H9 (cell line): ENCODE measurements at regions not wholly inside any gene's neighbourhood (a gene's known extent, or its start where the extent isn't known, plus 50 kb on each side); places are given as distances from the start of the nearest gene placed in this dataset.

ENCODE experiments used
- DNase-seq: peaks from one replicate; pipeline ENCODE4 v3.0.0-alpha.2; 2017
- H2AFZ ChIP-seq: one replicate; pipeline ENCODE4 v1.6.1; 2013; ENCODE audit warnings: mild to moderate bottlenecking, low read length, control low read depth, moderate library complexity
- H2AK5ac ChIP-seq: 2 replicates; pipeline ENCODE4 v1.6.1; 2013; ENCODE audit warnings: low read length, control low read depth, mixed read lengths; ENCODE audit not compliant: insufficient read length
- H2BK120ac ChIP-seq: one replicate; pipeline ENCODE4 v1.6.1; 2013; ENCODE audit warnings: low read depth, mild to moderate bottlenecking, low read length, control low read depth, inconsistent platforms; ENCODE audit not compliant: poor library complexity, severe bottlenecking
- H2BK12ac ChIP-seq: 2 replicates; pipeline ENCODE4 v1.6.1; 2013; ENCODE audit warnings: low read length, control low read depth, mixed read lengths, low read depth; ENCODE audit not compliant: insufficient read length
- H2BK15ac ChIP-seq: 2 replicates; pipeline ENCODE4 v1.6.1; 2013; ENCODE audit warnings: low read depth, low read length, control low read depth
- H2BK20ac ChIP-seq: one replicate; pipeline ENCODE4 v1.6.1; 2013; ENCODE audit warnings: low read depth, mild to moderate bottlenecking, low read length, control low read depth, inconsistent platforms; ENCODE audit not compliant: poor library complexity, severe bottlenecking
- H2BK5ac ChIP-seq: 2 replicates; pipeline ENCODE4 v1.6.1; 2013; ENCODE audit warnings: low read length, control low read depth, mixed read lengths; ENCODE audit not compliant: insufficient read length
- H3K14ac ChIP-seq: 2 replicates; pipeline ENCODE4 v1.6.1; 2013; ENCODE audit warnings: low read length, control low read depth; ENCODE audit not compliant: insufficient read depth
- H3K18ac ChIP-seq: 2 replicates; pipeline ENCODE4 v1.6.1; 2013; ENCODE audit warnings: low read depth, mild to moderate bottlenecking, mixed read lengths, low read length, control low read depth; ENCODE audit not compliant: insufficient read length
- H3K23ac ChIP-seq: 2 replicates; pipeline ENCODE4 v1.6.1; 2013; ENCODE audit warnings: low read length, control low read depth, mixed read lengths, low read depth; ENCODE audit not compliant: insufficient read length
- H3K23me2 ChIP-seq: 2 replicates; pipeline ENCODE4 v1.6.1; 2013; ENCODE audit warnings: low read depth, mild to moderate bottlenecking, mixed read lengths, low read length, control low read depth; ENCODE audit not compliant: insufficient read length, poor library complexity, severe bottlenecking
- H3K27ac ChIP-seq: 2 replicates; pipeline ENCODE4 v1.5.1; 2013; ENCODE audit warnings: low read length, control low read depth, mixed read lengths, low read depth; ENCODE audit not compliant: insufficient read length
- H3K27me3 ChIP-seq: 2 replicates; pipeline ENCODE4 v1.6.1; 2013; ENCODE audit warnings: low read length, control low read depth, inconsistent platforms; ENCODE audit not compliant: insufficient read depth
- H3K4ac ChIP-seq: 2 replicates; pipeline ENCODE4 v1.6.1; 2013; ENCODE audit warnings: low read depth, mild to moderate bottlenecking, control low read depth, inconsistent platforms, low read length, moderate library complexity
- H3K4me1 ChIP-seq: 2 replicates; pipeline ENCODE4 v1.6.1; 2013; ENCODE audit warnings: low read length, control low read depth, inconsistent platforms; ENCODE audit not compliant: insufficient read depth
- H3K4me2 ChIP-seq: 2 replicates; pipeline ENCODE4 v1.6.1; 2013; ENCODE audit warnings: low read length, control low read depth, mixed read lengths; ENCODE audit not compliant: insufficient read length, insufficient read depth
- H3K56ac ChIP-seq: 2 replicates; pipeline ENCODE4 v1.6.1; 2013; ENCODE audit warnings: low read depth, mild to moderate bottlenecking, mixed read lengths, low read length, control low read depth; ENCODE audit not compliant: insufficient read length
- H3K79me1 ChIP-seq: 2 replicates; pipeline ENCODE4 v1.6.1; 2013; ENCODE audit warnings: low read depth, mild to moderate bottlenecking, moderate library complexity, low read length, control low read depth, inconsistent platforms; ENCODE audit not compliant: insufficient read depth, poor library complexity, severe bottlenecking
- H3K79me2 ChIP-seq: 2 replicates; pipeline ENCODE4 v1.6.1; 2013; ENCODE audit warnings: low read length, control low read depth, inconsistent platforms; ENCODE audit not compliant: insufficient read depth
- H3K9ac ChIP-seq: 2 replicates; pipeline ENCODE4 v1.6.1; 2013; ENCODE audit warnings: low read length, control low read depth, mixed read lengths; ENCODE audit not compliant: insufficient read length; ENCODE audit errors: extremely low read depth
- H3K9me3 ChIP-seq: one replicate; pipeline ENCODE4 v1.6.1; 2013; ENCODE audit warnings: low read depth, low read length, inconsistent platforms; ENCODE audit not compliant: control insufficient read depth
- H3T11ph ChIP-seq: one replicate; pipeline ENCODE4 v1.6.1; 2013; ENCODE audit warnings: mild to moderate bottlenecking, low read length, control low read depth, inconsistent platforms
- H4K20me1 ChIP-seq: one replicate; pipeline ENCODE4 v1.6.1; 2013; ENCODE audit not compliant: control insufficient read depth, insufficient read length, insufficient read depth
- H4K5ac ChIP-seq: 2 replicates; pipeline ENCODE4 v1.6.1; 2013; ENCODE audit warnings: low read depth, mild to moderate bottlenecking, mixed read lengths, low read length, control low read depth; ENCODE audit not compliant: insufficient read length
- H4K8ac ChIP-seq: replicated peaks from 2 replicates; pipeline ENCODE4 v1.6.1; 2013; ENCODE audit warnings: low read length, control low read depth, mixed read lengths, low read depth; ENCODE audit not compliant: insufficient read length
- H4K91ac ChIP-seq: 2 replicates; pipeline ENCODE4 v1.6.1; 2013; ENCODE audit warnings: low read depth, mild to moderate bottlenecking, moderate library complexity, mixed read lengths, low read length, control low read depth; ENCODE audit not compliant: insufficient read length
- H3K27ac Mint-ChIP-seq, 3 experiments: 2 replicates in 2 of 3; 3 replicates in 1 of 3; pipeline ENCODE4 v1.8.0; 2020 to 2021; ENCODE audit warnings: mixed read lengths in 3 of 3, mild to moderate bottlenecking in 1 of 3, moderate library complexity in 1 of 3
- H3K27me3 Mint-ChIP-seq: 2 replicates; pipeline ENCODE4 v1.8.0; 2021; ENCODE audit warnings: low read depth, mild to moderate bottlenecking, moderate library complexity, mixed read lengths
- H3K36me3 Mint-ChIP-seq, 3 experiments: 2 replicates in 2 of 3; 3 replicates in 1 of 3; pipeline ENCODE4 v1.8.0; 2020 to 2021; ENCODE audit warnings: low read depth in 3 of 3, mixed read lengths in 3 of 3; ENCODE audit not compliant: insufficient read depth in 1 of 3
- H3K4me1 Mint-ChIP-seq, 2 experiments: 2 replicates each; pipeline ENCODE4 v1.8.0; 2020; ENCODE audit warnings: mixed read lengths in 2 of 2
- H3K4me3 Mint-ChIP-seq, 2 experiments: 2 replicates in 1 of 2; 3 replicates in 1 of 2; pipeline ENCODE4 v1.8.0; 2020 to 2021; ENCODE audit warnings: mild to moderate bottlenecking in 2 of 2, mixed read lengths in 2 of 2, moderate library complexity in 1 of 2
- H3K9me3 Mint-ChIP-seq, 2 experiments: 2 replicates in 1 of 2; 3 replicates in 1 of 2; pipeline ENCODE4 v1.8.0; 2020; ENCODE audit warnings: mild to moderate bottlenecking in 2 of 2, mixed read lengths in 2 of 2, moderate library complexity in 1 of 2
- CTCF ChIP-seq: fragments of 200-600 bp; sonication (generic); conservative IDR thresholded peaks from 3 replicates; pipeline ENCODE4 v1.8.0; 2021; ENCODE audit warnings: antibody characterized with exemption, mild to moderate bottlenecking
- WGBS: extraction: QIAGEN DNeasy Blood & Tissue Kit; methylation state at CpG from one replicate; pipeline ENCODE4 v1.1.7; 2013; ENCODE audit warnings: missing lambda C conversion rate, low lambda C conversion rate, mixed read lengths; ENCODE audit not compliant: insufficient read length; ENCODE audit errors: extremely low coverage; 5-methylcytosine and 5-hydroxymethylcytosine counted together

GRCh38 chrX:130504019-130504418, 102.2 kb downstream of the RBMX2 start:
- Histone ChIP-seq H3K56ac (no peak overlapping the region), H2AK5ac (no peak overlapping the region), H4K20me1 (no peaks in the 10 kb centered on the region), H2BK12ac (no peak overlapping the region), H3K4ac (no peak overlapping the region), H3K79me1 (no peaks in the 10 kb centered on the region), H3K27me3 (no peaks in the 10 kb centered on the region), H3K9me3 (no peaks in the 10 kb centered on the region), H3K18ac (no peak overlapping the region), H2BK5ac (no peak overlapping the region), H2BK15ac (no peak overlapping the region), H3K79me2 (no peaks in the 10 kb centered on the region), H3K23me2 (no peaks in the 10 kb centered on the region), H3K4me1 (no peaks in the 10 kb centered on the region), H3K4me2 (no peak overlapping the region), H2BK120ac (no peak overlapping the region), H4K91ac (no peak overlapping the region), H2AFZ (no peak overlapping the region), H3K27ac (no peak overlapping the region), H3K14ac (no peak overlapping the region), H4K8ac (no peak overlapping the region), H3T11ph (no peak overlapping the region), H3K9ac (no peak overlapping the region), H3K23ac (no peak overlapping the region), H2BK20ac (no peak overlapping the region), H4K5ac (no peak overlapping the region)
- WGBS, result no CpG with 5 or more reads among the region's 2 CpGs
- Mint-ChIP-seq H3K4me3 (no peak overlapping the region), H3K36me3 (peaks cover 0 to 3% (median 0%) of the 10 kb centered on the region in 3 experiments; a peak in 3 of 7 replicates), H3K27ac (no peak overlapping the region; a peak in 1 of 7 replicates), H3K27me3 (peaks cover 10% of the 10 kb centered on the region), H3K4me1 (no peaks in the 10 kb centered on the region), H3K9me3 (peaks cover 0 to 16% of the 10 kb centered on the region in 2 experiments; a peak in 2 of 5 replicates)
- no peak for DNase-seq
- no peak for TF ChIP-seq CTCF
